ENCODE measurements at regions not wholly inside any gene's neighbourhood (a gene's known extent, or its start where the extent isn't known, plus 50 kb on each side); places are given as distances from the start of the nearest gene placed in this dataset.

GRCh38 chr4:26227601-26228229, 93.1 kb upstream of the RBPJ start:
- H3K9me3 ChIP-seq = no peaks in the 10 kb centered on the region
- no peaks in the 10 kb centered on the region for H3K27me3 ChIP-seq
- H3K36me3 ChIP-seq = no peaks in the 10 kb centered on the region
- H3K27ac ChIP-seq = no peak overlapping the region
- H3K4me3 ChIP-seq = no peak overlapping the region
- 75 to 91% methylated on average over 15 of the region's 15 CpGs for WGBS, 2 donors
- ATAC-seq (ENCODE audit: low FRiP score in 2 of 2) (peak in 1 of 2 donors; percentile 51), DNase-seq (peak in 1 of 2 donors; percentile 30)
- TF ChIP-seq EP300 (IDR thresholded peaks at IDR 0.05) (no peak), POLR2A (IDR thresholded peaks at IDR 0.05) (no peak), POLR2AphosphoS5 (IDR thresholded peaks at IDR 0.05) (peak in 1 of 2 donors; percentile 23)
- H3K4me1 ChIP-seq = no peaks in the 10 kb centered on the region

GRCh38 chr4:26228883-26229282, 91.9 kb upstream of the RBPJ start:
- ATAC-seq (ENCODE audit: low FRiP score in 2 of 2) (no peak), DNase-seq (no peak)
- no peak overlapping the region for H3K4me3 ChIP-seq
- H3K9me3 ChIP-seq = no peaks in the 10 kb centered on the region
- no peaks in the 10 kb centered on the region for H3K36me3 ChIP-seq
- H3K27me3 ChIP-seq = no peaks in the 10 kb centered on the region
- no peaks in the 10 kb centered on the region for H3K4me1 ChIP-seq
- H3K27ac ChIP-seq = no peak overlapping the region
- WGBS, 2 donors = 94 to 96% methylated on average over 2 of the region's 2 CpGs
- TF ChIP-seq EP300 (IDR thresholded peaks at IDR 0.05) = no peak
- no peak for TF ChIP-seq POLR2A (IDR thresholded peaks at IDR 0.05)
- TF ChIP-seq CTCF (IDR thresholded peaks at IDR 0.05) = no peak
- no peak for TF ChIP-seq POLR2AphosphoS5 (IDR thresholded peaks at IDR 0.05)

- H3K4me3 ChIP-seq = no peak overlapping the region
- DNase-seq = no peak
- WGBS, 2 donors = 89% methylated on average over 4 of the region's 4 CpGs
- no peak for ATAC-seq (ENCODE audit: low FRiP score in 2 of 2)
- H3K9me3 ChIP-seq = no peaks in the 10 kb centered on the region
- no peaks in the 10 kb centered on the region for H3K4me1 ChIP-seq
- no peaks in the 10 kb centered on the region for H3K27me3 ChIP-seq
- no peaks in the 10 kb centered on the region for H3K36me3 ChIP-seq
- H3K27ac ChIP-seq = no peak overlapping the region
- TF ChIP-seq POLR2AphosphoS5 (IDR thresholded peaks at IDR 0.05) (no peak), POLR2A (IDR thresholded peaks at IDR 0.05) (no peak), CTCF (IDR thresholded peaks at IDR 0.05) (no peak), EP300 (IDR thresholded peaks at IDR 0.05) (no peak)
Measured at GRCh38 chr4:26229974-26230373, 90.8 kb upstream of the RBPJ start.

- Histone ChIP-seq H3K27ac (no peak overlapping the region), H3K36me3 (no peaks in the 10 kb centered on the region), H3K9me3 (no peaks in the 10 kb centered on the region), H3K4me1 (no peaks in the 10 kb centered on the region), H3K27me3 (no peaks in the 10 kb centered on the region), H3K4me3 (no peak overlapping the region)
- WGBS, 2 donors = 83 to 86% methylated on average over 5 of the region's 5 CpGs
- no peak for ATAC-seq (ENCODE audit: low FRiP score in 2 of 2)
- no peak for TF ChIP-seq EP300 (IDR thresholded peaks at IDR 0.05)
- no peak for TF ChIP-seq POLR2A (IDR thresholded peaks at IDR 0.05)
- no peak for TF ChIP-seq CTCF (IDR thresholded peaks at IDR 0.05)
- TF ChIP-seq POLR2AphosphoS5 (IDR thresholded peaks at IDR 0.05) = no peak
- no peak for DNase-seq
Measured at GRCh38 chr4:26233350-26233749, 87.5 kb upstream of the RBPJ start.

GRCh38 chr4:26235500-26235899, 85.3 kb upstream of the RBPJ start:
- Histone ChIP-seq H3K27ac (no peak overlapping the region), H3K9me3 (no peaks in the 10 kb centered on the region)
- ATAC-seq (ENCODE audit: low FRiP score in 2 of 2) = peak in 1 of 2 donors; percentile 69

GRCh38 chr4:26237916-26238315, 82.9 kb upstream of the RBPJ start:
- H3K4me1 ChIP-seq = peaks cover 0 to 8% (median 0%) of the 10 kb centered on the region in 4 donors
- WGBS, 2 donors = 86 to 89% methylated on average over 5 of the region's 5 CpGs
- H3K27me3 ChIP-seq = no peaks in the 10 kb centered on the region
- H3K27ac ChIP-seq = no peak overlapping the region
- no peaks in the 10 kb centered on the region for H3K9me3 ChIP-seq
- TF ChIP-seq POLR2AphosphoS5 (IDR thresholded peaks at IDR 0.05) = no peak
- TF ChIP-seq POLR2A (IDR thresholded peaks at IDR 0.05) = no peak
- no peak for TF ChIP-seq EP300 (IDR thresholded peaks at IDR 0.05)
- TF ChIP-seq CTCF (IDR thresholded peaks at IDR 0.05) = no peak
- DNase-seq (no peak), ATAC-seq (ENCODE audit: low FRiP score in 2 of 2) (no peak)
- no peaks in the 10 kb centered on the region for H3K36me3 ChIP-seq
- H3K4me3 ChIP-seq = no peak overlapping the region

More at GRCh38 chr4:26235500-26235899, 85.3 kb upstream of the RBPJ start:
- TF ChIP-seq POLR2A (IDR thresholded peaks at IDR 0.05) = no peak
- DNase-seq = peak in 1 of 2 donors; percentile 41
- H3K27me3 ChIP-seq = no peaks in the 10 kb centered on the region
- H3K36me3 ChIP-seq = no peaks in the 10 kb centered on the region
- peaks cover 0 to 8% (median 0%) of the 10 kb centered on the region in 4 donors for H3K4me1 ChIP-seq
- H3K4me3 ChIP-seq = no peak overlapping the region
